ENCODE measurements at regions not wholly inside any gene's neighbourhood (a gene's known extent, or its start where the extent isn't known, plus 50 kb on each side); places are given as distances from the start of the nearest gene placed in this dataset.
"Not testable (repeated sequence)": the region's sequence is repeated elsewhere in the genome, so short reads cannot be mapped to it uniquely, and the experiment has no call there.

DNA sequence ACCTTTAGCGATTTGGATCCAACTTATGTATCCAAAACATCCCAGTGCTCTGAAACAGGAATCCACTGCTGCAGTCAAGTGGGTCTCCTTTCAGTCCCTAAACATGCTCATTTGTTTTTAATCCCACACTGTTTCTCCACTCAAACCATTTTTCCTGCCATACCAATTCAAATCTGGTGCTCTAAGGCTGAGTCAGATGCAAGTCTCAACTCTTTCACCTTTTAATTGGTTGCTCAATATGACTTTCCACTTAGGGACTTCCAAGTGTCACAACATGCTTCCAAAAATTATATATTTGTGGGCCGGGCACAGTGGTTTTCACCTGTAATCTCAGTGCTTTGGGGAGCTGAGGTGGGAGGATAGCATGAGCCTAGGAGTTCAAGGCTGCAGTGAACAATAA is 113.4 kb upstream of the TANK start:
- Histone ChIP-seq H3K4me3 (ENCODE audit: low read length) (no peak overlapping the region), H3K4me1 (ENCODE audit: insufficient read depth, low read length) (no peaks in the 10 kb centered on the region), H3K27me3 (ENCODE audit: insufficient read depth, low read length) (no peaks in the 10 kb centered on the region), H3K9me3 (ENCODE audit: low read depth, low read length) (no peaks in the 10 kb centered on the region)

DNA sequence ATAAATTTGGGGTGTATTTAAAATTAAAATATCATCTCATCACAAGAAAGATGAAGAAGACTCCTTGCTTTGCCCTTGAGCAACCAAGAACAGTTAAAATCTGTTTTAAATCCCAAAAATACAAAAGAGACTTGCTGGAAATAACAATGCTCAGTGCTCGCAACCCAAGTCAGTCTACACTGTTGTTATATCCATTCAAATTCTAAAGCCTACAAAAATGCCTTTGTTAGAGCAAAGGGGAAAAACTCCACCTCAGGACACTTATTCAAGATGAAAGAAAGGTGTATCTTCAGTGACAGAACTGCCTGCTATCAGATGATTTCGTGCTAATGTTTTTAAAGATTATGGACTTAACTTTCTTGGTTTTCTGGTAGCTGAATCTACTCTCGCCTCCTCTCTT is 111.9 kb upstream of the TANK start:
- Histone ChIP-seq H3K4me3 (ENCODE audit: low read length) (no peak overlapping the region), H3K9me3 (ENCODE audit: low read depth, low read length) (no peaks in the 10 kb centered on the region), H3K27me3 (ENCODE audit: insufficient read depth, low read length) (no peaks in the 10 kb centered on the region), H3K4me1 (ENCODE audit: insufficient read depth, low read length) (no peaks in the 10 kb centered on the region)

DNA sequence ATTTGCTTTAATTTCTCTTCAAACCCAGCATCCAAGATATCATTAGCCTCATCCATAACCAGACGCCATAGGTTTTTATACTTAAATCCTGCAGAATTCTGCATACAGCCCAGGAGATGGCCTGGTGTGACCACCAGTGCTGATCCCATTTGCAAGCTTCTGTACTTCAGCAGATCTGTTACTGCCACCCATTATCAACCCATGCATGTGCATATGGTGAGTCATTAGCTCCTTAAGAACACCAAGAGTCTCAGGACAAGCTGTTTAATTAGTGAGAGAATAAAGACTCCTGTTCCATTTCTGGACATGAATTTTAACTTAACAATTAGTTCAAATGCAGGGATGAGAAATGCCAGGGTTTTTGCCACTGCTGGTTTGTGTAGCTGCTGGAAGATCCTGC is 110.7 kb upstream of the TANK start:
- Histone ChIP-seq H3K4me3 (ENCODE audit: low read length) (no peak overlapping the region), H3K4me1 (ENCODE audit: insufficient read depth, low read length) (no peaks in the 10 kb centered on the region), H3K27me3 (ENCODE audit: insufficient read depth, low read length) (no peaks in the 10 kb centered on the region), H3K9me3 (ENCODE audit: low read depth, low read length) (no peaks in the 10 kb centered on the region)

DNA sequence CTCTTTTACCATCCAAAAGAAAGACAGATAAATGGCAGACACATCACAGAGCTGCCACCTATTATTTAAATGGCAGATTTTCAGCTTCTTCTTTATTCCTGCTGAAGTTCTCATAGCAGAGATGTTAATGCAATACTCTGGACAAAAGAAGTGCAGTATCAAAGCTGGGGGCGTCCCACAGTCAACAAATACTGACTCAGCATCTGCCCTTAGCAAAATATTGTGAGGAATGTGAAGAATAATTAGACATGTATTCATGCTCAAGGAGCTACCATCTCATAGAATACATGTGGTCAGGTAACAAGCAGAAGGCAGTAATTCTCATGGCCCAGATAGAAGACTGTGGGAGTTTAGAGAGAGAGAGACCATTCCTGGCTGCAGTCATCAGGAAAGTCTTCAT is 108.0 kb upstream of the TANK start:
- H3K9me3 ChIP-seq (ENCODE audit: low read depth, low read length), result no peaks in the 10 kb centered on the region

DNA sequence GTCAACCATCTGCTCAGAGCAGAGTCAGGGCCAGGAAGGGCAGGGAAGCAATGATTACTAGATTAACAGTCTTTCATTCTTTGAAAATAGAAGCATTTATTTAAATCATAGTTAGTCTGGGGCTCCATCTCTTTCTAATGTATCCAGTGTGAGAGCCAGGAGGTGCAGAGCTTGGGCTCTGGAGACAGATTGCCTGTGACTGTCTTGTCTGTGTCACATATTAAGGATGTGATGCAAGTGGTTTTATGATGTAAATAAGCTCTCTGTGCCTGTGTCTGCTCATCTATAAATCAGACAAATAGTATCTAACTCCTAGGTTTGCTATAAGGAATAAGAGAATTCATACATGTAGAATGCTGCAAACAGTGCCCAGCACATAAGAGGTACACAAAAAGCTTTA is 104.9 kb upstream of the TANK start:
- Histone ChIP-seq H3K9me3 (ENCODE audit: low read depth, low read length) (no peaks in the 10 kb centered on the region), H3K4me3 (ENCODE audit: low read length) (no peak overlapping the region)

More for the DNA sequence above, 108.0 kb upstream of the TANK start:
- no peak overlapping the region for H3K4me3 ChIP-seq (ENCODE audit: low read length)
- H3K27me3 ChIP-seq (ENCODE audit: insufficient read depth, low read length), result no peaks in the 10 kb centered on the region
- H3K4me1 ChIP-seq (ENCODE audit: insufficient read depth, low read length), result no peaks in the 10 kb centered on the region

DNA sequence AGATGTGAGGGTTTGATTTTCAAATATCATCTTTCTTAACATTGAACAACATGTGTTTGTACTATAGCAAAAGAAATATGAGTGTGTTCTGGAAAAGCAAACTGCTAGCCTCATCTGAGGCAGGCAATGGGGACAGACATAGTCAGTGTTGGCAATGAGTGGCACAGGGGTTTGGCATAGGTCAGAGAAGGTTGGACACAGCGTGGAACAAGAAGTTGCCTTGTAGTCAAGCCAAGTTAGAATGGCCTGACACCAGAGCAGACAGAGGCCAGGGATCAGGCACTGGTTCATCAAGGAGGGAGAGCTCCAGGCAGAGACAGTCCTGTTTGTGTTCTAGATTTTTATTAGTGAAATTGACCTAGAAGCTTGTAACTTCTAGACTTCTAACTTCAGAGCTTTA is 100.8 kb upstream of the TANK start:
- no peaks in the 10 kb centered on the region for H3K9me3 ChIP-seq (ENCODE audit: low read depth, low read length)
- H3K4me3 ChIP-seq (ENCODE audit: low read length), result no peak overlapping the region
- peaks cover 5% of the 10 kb centered on the region for H3K4me1 ChIP-seq (ENCODE audit: insufficient read depth, low read length)

More for the DNA sequence above, 104.9 kb upstream of the TANK start:
- Histone ChIP-seq H3K4me1 (ENCODE audit: insufficient read depth, low read length) (no peaks in the 10 kb centered on the region), H3K27me3 (ENCODE audit: insufficient read depth, low read length) (no peaks in the 10 kb centered on the region)

DNA sequence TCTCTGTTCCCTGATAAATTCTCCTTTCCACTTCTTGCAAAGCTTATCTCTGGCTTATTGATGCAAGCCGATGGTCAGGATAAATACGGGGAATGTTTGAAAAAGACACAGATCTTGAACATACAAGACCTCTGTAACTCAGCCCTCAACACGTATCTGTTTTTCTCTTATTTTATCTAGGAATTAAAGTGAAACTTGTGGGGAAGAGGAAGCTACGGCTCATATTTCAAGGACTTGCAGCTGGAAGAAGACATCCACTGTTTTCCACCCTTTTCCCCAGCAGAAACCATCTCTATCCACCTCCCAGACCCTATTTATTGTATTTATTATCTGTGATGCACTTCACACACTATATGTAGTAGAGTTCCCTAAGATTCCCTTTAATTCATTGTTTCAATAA is 98.4 kb upstream of the TANK start:
- H3K27me3 ChIP-seq (ENCODE audit: insufficient read depth, low read length), result no peaks in the 10 kb centered on the region
- peaks cover 5% of the 10 kb centered on the region for H3K4me1 ChIP-seq (ENCODE audit: insufficient read depth, low read length)
- no peak overlapping the region for H3K4me3 ChIP-seq (ENCODE audit: low read length)
- no peaks in the 10 kb centered on the region for H3K9me3 ChIP-seq (ENCODE audit: low read depth, low read length)

More for the DNA sequence above, 100.8 kb upstream of the TANK start:
- H3K27me3 ChIP-seq (ENCODE audit: insufficient read depth, low read length), result no peaks in the 10 kb centered on the region

DNA sequence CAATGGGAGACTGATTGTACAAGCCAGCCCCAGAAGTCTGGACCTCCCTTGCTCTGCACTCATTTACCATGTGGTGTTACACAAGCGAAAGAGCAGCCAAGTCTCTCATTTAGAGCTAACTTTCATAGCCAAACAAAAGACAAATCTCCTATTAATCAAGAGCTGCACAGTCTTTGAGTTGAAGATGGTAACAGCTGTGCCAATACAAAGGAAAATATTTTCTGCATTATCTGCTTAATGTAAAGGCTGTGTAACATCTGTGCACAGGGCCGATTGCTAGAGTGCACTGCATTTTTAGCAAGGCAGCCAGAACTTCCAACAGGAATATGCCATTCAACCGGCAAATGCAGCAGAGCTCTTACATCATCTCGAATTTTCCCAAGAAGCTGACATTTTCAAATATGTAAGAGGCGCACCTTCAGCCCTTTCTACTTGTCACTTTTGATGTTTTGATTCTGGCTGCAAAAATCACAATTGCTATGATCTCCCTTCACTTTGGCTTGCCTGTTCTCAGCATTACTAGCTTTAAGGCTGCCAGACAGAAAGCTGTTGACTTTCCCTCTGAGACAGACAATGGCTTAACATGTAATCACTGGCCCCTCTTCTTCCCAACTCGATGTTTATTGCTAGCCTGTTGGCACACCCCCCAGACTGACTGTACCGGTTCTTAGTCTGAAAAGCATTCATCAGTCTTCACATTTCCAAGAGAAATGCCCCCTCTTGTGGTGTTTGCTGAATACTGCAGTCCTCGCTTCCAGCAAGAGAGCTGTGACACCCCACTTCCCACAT is 96.9 kb upstream of the TANK start:
- peaks cover 5% of the 10 kb centered on the region for H3K4me1 ChIP-seq (ENCODE audit: insufficient read depth, low read length)
- H3K27me3 ChIP-seq (ENCODE audit: insufficient read depth, low read length), result no peaks in the 10 kb centered on the region
- no peaks in the 10 kb centered on the region for H3K9me3 ChIP-seq (ENCODE audit: low read depth, low read length)
- no peak overlapping the region for H3K4me3 ChIP-seq (ENCODE audit: low read length)

DNA sequence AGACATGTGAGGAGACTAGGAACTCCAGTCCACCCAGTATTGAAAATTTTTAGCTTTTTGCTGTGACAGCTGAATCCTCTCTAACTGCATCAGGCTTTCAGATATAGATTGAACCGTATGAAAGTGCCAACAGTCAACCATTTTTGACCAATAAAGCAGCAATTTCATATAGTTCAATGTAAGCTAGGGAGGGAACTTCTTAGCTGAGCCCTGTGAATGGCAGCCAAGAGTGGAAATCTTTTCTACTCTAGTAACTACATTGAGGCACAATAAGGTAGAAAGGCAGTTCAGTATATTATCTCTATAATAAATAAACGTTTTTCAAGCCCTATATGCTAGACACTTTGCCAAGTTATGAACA is 96.3 kb upstream of the TANK start:
- no peak overlapping the region for H3K4me3 ChIP-seq (ENCODE audit: low read length)
- peaks cover 5% of the 10 kb centered on the region for H3K4me1 ChIP-seq (ENCODE audit: insufficient read depth, low read length)

DNA sequence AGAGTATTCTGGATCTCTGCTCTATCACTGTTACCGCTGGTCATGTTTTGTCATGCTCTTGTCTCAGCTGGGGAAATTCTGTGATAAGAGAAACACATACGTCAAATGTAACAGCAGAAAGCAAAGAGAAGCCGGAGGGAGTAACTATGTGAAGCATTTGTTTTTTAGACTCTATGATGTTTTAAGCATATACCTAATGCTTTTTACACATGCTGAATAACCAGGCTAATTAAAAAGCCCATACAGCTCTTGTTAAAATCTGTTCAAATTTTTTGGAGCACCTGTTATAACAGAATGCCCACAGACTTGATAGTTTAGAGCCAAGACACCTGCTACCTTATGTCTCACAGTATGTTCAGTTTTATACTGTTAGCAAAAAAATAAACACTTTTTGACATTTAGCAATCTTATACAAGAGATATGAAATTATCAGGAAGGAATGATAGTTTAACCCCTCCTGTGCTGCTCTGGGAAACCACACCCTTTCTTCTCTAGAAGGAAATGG is 92.3 kb upstream of the TANK start:
- no peaks in the 10 kb centered on the region for H3K27me3 ChIP-seq (ENCODE audit: insufficient read depth, low read length)
- H3K4me1 ChIP-seq (ENCODE audit: insufficient read depth, low read length), result peaks cover 5% of the 10 kb centered on the region
- no peaks in the 10 kb centered on the region for H3K9me3 ChIP-seq (ENCODE audit: low read depth, low read length)
- H3K4me3 ChIP-seq (ENCODE audit: low read length), result no peak overlapping the region

More for the DNA sequence above, 96.3 kb upstream of the TANK start:
- Histone ChIP-seq H3K27me3 (ENCODE audit: insufficient read depth, low read length) (no peaks in the 10 kb centered on the region), H3K9me3 (ENCODE audit: low read depth, low read length) (no peaks in the 10 kb centered on the region)

DNA sequence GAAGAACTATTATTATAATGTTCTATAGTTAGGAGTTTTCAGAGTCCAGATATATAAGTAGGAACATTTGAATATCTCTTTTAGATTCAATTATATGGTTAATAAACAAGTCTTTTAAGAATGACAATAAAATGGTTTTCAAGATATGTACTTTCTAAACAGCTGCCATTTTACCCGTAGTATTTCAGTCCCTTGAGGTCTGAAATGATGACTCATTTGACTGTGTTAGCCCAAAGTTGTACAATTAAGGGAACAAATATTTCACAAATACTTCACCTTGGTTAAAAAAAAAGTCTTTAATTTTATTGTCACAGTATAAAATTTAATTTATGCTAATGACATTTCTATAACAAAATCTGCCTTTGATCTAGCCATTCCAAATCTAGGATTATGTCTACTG is 91.6 kb upstream of the TANK start:
- no peaks in the 10 kb centered on the region for H3K27me3 ChIP-seq (ENCODE audit: insufficient read depth, low read length)
- H3K4me1 ChIP-seq (ENCODE audit: insufficient read depth, low read length), result peaks cover 3% of the 10 kb centered on the region
- H3K4me3 ChIP-seq (ENCODE audit: low read length), result no peak overlapping the region
- no peaks in the 10 kb centered on the region for H3K9me3 ChIP-seq (ENCODE audit: low read depth, low read length)

DNA sequence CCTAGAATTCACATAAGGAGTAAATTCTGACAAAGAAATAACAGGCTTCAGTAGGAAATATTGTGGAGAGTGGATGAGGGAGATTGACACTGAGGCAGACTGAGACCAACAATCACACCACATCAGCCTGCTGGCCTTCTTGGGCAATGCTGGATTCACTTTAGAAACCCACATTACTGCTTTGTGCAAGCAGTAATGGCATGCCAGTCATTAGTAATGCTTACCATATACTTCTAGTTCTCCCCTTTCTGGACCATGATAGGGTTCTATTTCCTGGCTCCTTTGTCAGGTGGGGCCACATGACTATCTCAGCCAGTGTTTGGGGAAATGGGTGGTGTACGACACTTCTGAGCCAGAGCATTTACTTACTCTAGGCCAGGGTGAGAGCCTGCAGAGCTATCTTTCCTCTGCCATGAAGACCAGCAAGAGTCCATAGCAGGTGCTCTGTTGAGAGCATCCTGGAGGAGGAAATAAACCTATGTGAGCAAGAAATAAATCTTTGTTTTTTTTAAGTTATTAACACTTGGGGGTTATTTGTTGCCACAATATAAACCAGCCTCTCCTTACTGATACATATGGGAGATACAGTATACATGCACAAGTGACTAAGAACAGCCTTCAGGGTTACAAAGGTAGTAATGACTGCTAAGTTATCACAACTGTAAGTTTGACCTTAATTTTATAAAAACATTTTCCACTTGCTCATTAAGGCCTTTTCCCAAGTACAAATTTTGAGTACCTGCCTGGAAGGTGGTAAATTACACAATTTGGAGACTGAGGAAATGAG is 89.3 kb upstream of the TANK start:
- Histone ChIP-seq H3K9me3 (ENCODE audit: low read depth, low read length) (no peaks in the 10 kb centered on the region), H3K27me3 (ENCODE audit: insufficient read depth, low read length) (no peaks in the 10 kb centered on the region), H3K4me3 (ENCODE audit: low read length) (no peak overlapping the region), H3K4me1 (ENCODE audit: insufficient read depth, low read length) (no peaks in the 10 kb centered on the region)

DNA sequence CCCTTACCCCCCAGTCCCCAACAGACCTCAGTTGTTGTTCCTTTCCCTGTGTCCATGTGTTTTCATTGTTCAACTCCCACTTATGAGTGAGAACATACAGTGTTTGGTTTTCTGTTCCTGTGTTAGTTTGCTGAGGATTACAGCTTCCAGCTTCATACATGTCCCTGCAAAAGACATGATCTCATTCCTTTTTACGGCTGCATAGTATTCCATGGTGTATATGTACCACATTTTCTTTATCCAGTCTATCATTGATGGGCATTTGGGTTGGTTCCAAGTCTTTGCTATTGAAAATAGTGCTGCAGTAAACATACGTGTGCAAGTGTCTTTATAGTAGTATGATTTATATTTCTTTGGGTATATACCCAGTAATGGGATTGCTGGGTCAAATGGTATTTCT is 87.8 kb upstream of the TANK start:
- peaks cover 11% of the 10 kb centered on the region for H3K4me1 ChIP-seq (ENCODE audit: insufficient read depth, low read length)

DNA sequence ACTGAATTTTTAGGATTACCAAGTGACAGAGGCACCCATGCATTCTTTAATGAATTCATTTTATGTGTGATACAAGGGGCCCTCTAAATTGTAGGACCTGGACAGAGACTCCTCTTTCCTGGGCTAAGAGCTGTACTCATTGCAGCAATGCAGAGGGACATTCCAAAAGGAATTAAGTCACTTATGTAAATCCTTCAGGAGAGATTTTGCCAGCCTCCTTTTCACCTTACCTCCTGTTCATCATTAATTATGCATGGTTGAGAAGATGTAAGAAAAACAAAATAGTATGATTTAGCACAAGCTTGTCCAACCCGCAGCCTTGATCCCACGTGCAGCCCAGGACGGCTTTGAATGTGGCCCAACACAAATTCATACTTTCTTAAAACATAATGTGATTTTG is 84.5 kb upstream of the TANK start:
- Histone ChIP-seq H3K4me3 (ENCODE audit: low read length) (no peak overlapping the region), H3K4me1 (ENCODE audit: insufficient read depth, low read length) (peaks cover 24% of the 10 kb centered on the region), H3K9me3 (ENCODE audit: low read depth, low read length) (no peaks in the 10 kb centered on the region), H3K27me3 (ENCODE audit: insufficient read depth, low read length) (no peaks in the 10 kb centered on the region)

More for the DNA sequence above, 87.8 kb upstream of the TANK start:
- not testable (repeated sequence) for H3K27me3 ChIP-seq (ENCODE audit: insufficient read depth, low read length); H3K4me3 ChIP-seq (ENCODE audit: low read length); H3K9me3 ChIP-seq (ENCODE audit: low read depth, low read length)

DNA sequence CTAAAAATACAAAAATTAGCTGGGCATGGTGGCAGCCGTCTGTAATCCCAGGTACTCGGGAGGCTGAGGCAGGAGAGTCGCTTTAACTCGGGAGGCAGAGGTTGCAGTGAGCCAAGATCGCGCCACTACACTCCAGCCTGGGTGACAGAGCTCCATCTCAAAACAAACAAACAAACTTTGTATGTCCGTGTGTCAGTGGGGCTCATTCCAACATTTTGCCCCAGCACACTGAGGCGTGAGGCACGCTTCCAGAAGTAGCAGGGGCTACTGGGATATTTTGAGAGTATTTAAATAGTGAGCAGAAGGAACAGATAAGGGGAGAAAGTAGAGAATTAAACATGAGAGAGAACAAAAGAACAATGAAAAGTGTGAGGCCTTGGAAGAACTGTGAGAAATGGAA is 83.3 kb upstream of the TANK start:
- H3K27me3 ChIP-seq (ENCODE audit: insufficient read depth, low read length), result no peaks in the 10 kb centered on the region
- no peaks in the 10 kb centered on the region for H3K9me3 ChIP-seq (ENCODE audit: low read depth, low read length)
- no peak overlapping the region for H3K4me3 ChIP-seq (ENCODE audit: low read length)
- H3K4me1 ChIP-seq (ENCODE audit: insufficient read depth, low read length), result peaks cover 24% of the 10 kb centered on the region

All from mononuclear cell (primary cell).